ENCODE measurements at regions not wholly inside any gene's neighbourhood (a gene's known extent, or its start where the extent isn't known, plus 50 kb on each side); places are given as distances from the start of the nearest gene placed in this dataset.

DNA sequence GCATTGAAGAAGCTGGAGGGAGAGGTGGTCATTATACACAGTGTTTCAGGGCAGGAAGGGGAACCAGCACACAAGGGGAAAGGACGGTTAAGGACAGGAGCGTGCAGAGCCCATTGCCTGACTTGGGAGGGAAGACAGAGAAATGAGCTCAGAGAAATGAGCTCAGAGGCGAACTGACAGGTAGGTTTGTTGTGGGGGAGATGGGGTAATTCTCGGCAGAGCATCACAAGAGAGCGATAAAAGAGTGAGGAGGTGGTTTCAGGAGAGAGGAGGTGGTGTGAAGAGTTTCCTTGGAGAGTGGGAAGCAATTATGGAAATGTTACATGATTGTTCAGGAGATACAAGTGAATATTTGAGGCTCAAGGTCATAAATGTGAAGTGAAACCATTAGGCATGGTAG is 61.0 kb downstream of the MRGPRX1 start:
- Histone ChIP-seq H3K9ac (ENCODE audit: low read depth in 2 of 2, low read length in 2 of 2) (no peak overlapping the region), H3K27ac (no peak overlapping the region), H3K36me3 (no peaks in the 10 kb centered on the region), H3K9me3 (no peaks in the 10 kb centered on the region), H3K4me3 (no peak overlapping the region), H3K27me3 (no peaks in the 10 kb centered on the region), H3K4me1 (no peaks in the 10 kb centered on the region)
- no peak for DNase-seq
- intact Hi-C loops (cut with DNase I), result no loop called here
- TF ChIP-seq, protein P1, sequence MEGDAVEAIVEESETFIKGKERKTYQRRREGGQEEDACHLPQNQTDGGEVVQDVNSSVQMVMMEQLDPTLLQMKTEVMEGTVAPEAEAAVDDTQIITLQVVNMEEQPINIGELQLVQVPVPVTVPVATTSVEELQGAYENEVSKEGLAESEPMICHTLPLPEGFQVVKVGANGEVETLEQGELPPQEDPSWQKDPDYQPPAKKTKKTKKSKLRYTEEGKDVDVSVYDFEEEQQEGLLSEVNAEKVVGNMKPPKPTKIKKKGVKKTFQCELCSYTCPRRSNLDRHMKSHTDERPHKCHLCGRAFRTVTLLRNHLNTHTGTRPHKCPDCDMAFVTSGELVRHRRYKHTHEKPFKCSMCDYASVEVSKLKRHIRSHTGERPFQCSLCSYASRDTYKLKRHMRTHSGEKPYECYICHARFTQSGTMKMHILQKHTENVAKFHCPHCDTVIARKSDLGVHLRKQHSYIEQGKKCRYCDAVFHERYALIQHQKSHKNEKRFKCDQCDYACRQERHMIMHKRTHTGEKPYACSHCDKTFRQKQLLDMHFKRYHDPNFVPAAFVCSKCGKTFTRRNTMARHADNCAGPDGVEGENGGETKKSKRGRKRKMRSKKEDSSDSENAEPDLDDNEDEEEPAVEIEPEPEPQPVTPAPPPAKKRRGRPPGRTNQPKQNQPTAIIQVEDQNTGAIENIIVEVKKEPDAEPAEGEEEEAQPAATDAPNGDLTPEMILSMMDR (IDR thresholded peaks at IDR 0.05), result no peak

DNA sequence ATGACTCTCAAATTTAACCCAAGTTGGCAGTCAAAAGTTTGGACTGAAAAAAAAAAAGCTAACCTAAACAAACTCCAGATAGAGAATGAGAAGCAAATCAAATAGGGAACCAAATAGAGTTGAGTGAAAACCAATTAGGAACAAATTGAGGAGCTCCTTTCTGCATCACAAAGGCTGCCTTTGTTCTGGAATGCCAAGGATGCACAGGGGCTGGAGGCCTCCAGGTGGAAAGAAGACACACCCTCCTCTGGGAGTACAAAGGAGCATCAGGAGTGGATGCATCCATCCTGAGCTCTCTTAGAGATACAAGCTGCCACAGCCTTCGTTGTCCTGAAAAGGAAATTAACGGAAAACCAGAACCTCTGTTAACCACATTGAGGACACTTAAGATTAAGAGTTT is 73.3 kb downstream of the MRGPRX1 start:
- no peaks in the 10 kb centered on the region for H3K27me3 ChIP-seq
- H3K4me1 ChIP-seq, result no peaks in the 10 kb centered on the region
- no peak overlapping the region for H3K9ac ChIP-seq (ENCODE audit: low read depth in 2 of 2, low read length in 2 of 2)
- intact Hi-C loops (cut with DNase I), result no loop called here
- TF ChIP-seq, protein P1 (IDR thresholded peaks at IDR 0.05), result no peak
- no peaks in the 10 kb centered on the region for H3K9me3 ChIP-seq
- H3K27ac ChIP-seq, result no peak overlapping the region
- no peaks in the 10 kb centered on the region for H3K36me3 ChIP-seq
- no peak overlapping the region for H3K4me3 ChIP-seq
- DNase-seq, result no peak

DNA sequence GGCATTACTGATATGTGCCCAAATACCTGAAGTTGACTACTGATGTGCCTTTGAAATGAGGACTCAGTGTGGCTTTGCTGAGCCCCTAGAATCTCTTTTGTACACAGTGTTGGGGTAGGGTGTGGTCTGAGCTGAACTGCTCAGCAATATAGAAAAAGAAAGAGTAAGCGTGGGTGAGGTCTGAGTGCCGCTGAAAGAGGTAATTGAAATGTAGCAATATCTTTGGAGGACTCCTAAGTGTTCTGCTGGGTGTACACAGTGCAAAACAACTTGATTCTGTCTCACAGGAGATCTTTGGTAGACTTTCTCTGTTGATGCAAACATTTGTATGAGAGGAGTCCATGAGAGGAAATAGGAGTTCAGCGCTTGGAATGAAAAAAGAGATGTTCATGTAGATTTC is 73.7 kb upstream of the PTPN5 start:
- TF ChIP-seq, protein P1 (IDR thresholded peaks at IDR 0.05), result no peak
- Histone ChIP-seq H3K4me3 (no peak overlapping the region), H3K36me3 (no peaks in the 10 kb centered on the region), H3K9me3 (no peaks in the 10 kb centered on the region), H3K4me1 (no peaks in the 10 kb centered on the region), H3K27ac (no peak overlapping the region), H3K9ac (ENCODE audit: low read depth in 2 of 2, low read length in 2 of 2) (no peak overlapping the region), H3K27me3 (no peaks in the 10 kb centered on the region)
- intact Hi-C loops (cut with DNase I), result no loop called here
- no peak for DNase-seq

DNA sequence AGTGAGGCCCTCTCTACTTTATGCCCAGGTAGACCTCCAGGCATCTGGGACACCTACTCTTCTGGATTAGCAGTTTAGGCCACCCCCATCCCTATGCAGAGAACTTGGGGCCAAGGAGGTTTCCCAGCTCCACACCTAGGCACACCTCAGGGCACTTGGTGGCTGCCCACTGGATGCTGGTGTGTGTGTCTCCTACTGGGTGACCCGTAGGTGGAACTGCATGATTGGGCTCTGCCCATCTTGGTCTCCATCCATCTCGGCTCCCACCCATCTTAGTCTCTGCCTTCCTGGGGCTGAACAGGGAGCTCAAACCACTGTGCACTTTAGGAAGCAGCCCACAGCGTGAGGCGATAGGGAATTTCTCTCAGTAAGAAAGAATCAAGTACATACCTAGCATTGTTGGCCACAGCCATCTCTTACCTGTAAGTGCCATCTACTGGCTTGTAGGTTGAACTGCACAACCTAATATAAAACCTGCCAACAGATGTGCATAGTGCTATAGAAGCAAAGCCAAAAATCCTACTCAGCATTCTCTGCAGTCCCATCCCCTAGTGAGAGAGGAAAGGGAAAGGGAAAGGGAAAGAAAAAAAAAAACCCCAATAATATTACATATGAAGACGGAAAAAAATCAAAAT is 61.6 kb upstream of the PTPN5 start:
- no peaks in the 10 kb centered on the region for H3K27me3 ChIP-seq
- no peaks in the 10 kb centered on the region for H3K4me1 ChIP-seq
- H3K36me3 ChIP-seq, result no peaks in the 10 kb centered on the region
- no peak overlapping the region for H3K4me3 ChIP-seq
- DNase-seq, result no peak
- intact Hi-C loops (cut with DNase I), result loop anchor here (10.0 kb wide), 1 partner anchor 78 kb away; no protein-coding TSS in a partner anchor
- H3K27ac ChIP-seq, result no peak overlapping the region
- H3K9ac ChIP-seq (ENCODE audit: low read depth in 2 of 2, low read length in 2 of 2), result no peak overlapping the region
- TF ChIP-seq, protein P1 (IDR thresholded peaks at IDR 0.05), result peak; percentile 12
- H3K9me3 ChIP-seq, result no peaks in the 10 kb centered on the region

DNA sequence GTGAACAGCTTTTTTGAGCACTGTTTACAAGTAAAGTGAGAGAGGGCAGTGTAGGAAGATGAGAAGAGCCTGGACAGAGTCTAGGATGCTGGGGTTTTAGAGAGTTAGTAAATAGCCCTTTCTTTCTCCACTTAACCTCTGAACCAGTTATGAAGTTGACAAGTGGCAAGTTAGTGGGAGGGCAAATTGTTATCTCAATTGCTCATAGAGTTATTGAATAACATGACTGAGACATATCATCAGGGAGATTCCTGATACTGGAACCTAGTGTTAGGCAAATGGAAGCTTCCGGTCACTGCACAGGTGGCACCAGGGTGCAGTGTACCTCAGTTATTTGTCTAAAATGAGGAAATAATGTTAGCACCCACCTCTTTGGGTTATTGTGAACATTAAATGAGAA is 57.8 kb upstream of the PTPN5 start:
- DNase-seq, result no peak
- TF ChIP-seq, protein P1 (IDR thresholded peaks at IDR 0.05), result no peak

More for the DNA sequence above, 57.8 kb upstream of the PTPN5 start:
- Histone ChIP-seq H3K4me3 (no peak overlapping the region), H3K9me3 (no peaks in the 10 kb centered on the region), H3K27me3 (no peaks in the 10 kb centered on the region), H3K4me1 (no peaks in the 10 kb centered on the region), H3K36me3 (no peaks in the 10 kb centered on the region), H3K27ac (no peak overlapping the region), H3K9ac (ENCODE audit: low read depth in 2 of 2, low read length in 2 of 2) (no peak overlapping the region)
- intact Hi-C loops (cut with DNase I), result no loop called here

All from colonic mucosa (tissue), 4 donors.